Epithelial cell of proximal tubule (primary cell): ENCODE measurements at regions not wholly inside any gene's neighbourhood (a gene's known extent, or its start where the extent isn't known, plus 50 kb on each side); places are given as distances from the start of the nearest gene placed in this dataset.
A peak's percentile ranks its signal among the peaks of the same experiment; 100 is the strongest.

Experiments
- DNase-seq: peaks from one replicate; pipeline ENCODE4 v3.0.0-alpha.2; 2011; ENCODE audit warnings: low read depth
- H3K4me3 ChIP-seq: 2 replicates; pipeline ENCODE4 v1.5.1; 2011; ENCODE audit warnings: low read depth, mild to moderate bottlenecking, low read length
- CTCF ChIP-seq: conservative IDR thresholded peaks from 2 replicates; pipeline ENCODE4 v1.5.1; 2012; ENCODE audit warnings: low read depth, mild to moderate bottlenecking, low read length

DNA sequence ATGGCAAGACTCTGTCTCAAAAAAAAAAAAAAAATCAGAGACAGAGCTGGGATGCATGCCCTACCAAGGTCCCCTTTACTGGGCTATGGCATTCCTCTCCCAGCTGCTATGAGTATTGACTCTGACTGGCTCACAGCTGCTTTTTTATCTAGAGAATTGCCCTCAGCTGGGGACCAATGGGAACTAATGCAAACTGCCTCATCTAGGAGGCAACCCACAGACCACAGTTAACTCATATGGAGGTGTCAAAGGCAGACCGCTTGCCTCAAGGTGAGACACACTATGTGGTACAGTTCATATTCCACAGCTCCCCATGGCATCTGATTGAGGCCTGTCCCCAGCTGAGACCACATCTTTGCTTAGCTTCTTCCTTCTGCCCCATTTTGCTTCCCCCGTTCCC is 183.5 kb upstream of the EOMES start:
- DNase-seq = no peak
- no peak for TF ChIP-seq CTCF
- no peak overlapping the region for H3K4me3 ChIP-seq

GRCh38 chr3:27907148-27907547 is 185.0 kb upstream of the EOMES start:
- no peak overlapping the region for H3K4me3 ChIP-seq
- no peak for DNase-seq
- no peak for TF ChIP-seq CTCF

DNA sequence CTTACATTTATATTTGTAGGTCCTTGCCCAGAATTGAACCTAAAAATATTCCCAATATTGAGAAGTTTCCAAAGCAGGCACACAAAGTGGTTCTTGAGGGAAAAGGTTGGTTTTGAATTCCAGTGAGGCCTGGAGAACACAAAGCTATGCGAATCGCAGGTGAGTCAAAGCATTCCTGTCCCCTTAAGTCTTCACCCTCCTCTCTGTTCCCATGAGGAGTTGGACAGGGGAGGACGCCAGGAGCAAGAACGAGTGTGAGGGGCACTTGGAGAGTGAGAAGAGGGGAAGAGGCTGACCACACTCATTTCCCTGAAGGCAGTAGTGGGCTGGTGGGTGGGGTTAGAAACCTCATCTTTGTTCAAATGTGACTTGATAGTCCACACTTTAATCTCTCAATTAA is 185.8 kb upstream of the EOMES start:
- TF ChIP-seq CTCF = no peak
- H3K4me3 ChIP-seq = no peak overlapping the region
- no peak for DNase-seq

DNA sequence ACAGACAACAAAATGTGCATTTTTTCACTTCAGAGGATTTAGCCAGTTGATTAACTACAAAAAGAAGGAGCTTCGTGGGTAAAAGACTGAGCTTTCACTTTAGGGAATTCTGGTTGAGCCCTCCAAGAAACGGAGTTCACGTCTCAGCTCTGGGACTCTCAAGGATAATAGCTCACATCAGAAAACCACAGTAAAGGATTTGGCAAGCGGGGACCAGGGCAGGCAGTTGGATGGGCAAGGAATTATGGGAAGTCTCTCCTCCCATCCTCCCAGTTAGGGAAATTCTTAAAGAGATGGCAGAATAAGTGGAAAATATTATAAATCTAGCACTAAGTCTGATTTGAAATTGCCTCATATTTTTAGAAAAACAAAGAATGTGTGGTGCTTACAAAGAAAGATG is 188.3 kb upstream of the EOMES start:
- no peak overlapping the region for H3K4me3 ChIP-seq
- no peak for TF ChIP-seq CTCF
- no peak for DNase-seq

GRCh38 chr3:27914199-27914598 is 192.1 kb upstream of the EOMES start:
- H3K4me3 ChIP-seq = no peak overlapping the region
- TF ChIP-seq CTCF = peak; percentile 43
- DNase-seq = no peak

DNA sequence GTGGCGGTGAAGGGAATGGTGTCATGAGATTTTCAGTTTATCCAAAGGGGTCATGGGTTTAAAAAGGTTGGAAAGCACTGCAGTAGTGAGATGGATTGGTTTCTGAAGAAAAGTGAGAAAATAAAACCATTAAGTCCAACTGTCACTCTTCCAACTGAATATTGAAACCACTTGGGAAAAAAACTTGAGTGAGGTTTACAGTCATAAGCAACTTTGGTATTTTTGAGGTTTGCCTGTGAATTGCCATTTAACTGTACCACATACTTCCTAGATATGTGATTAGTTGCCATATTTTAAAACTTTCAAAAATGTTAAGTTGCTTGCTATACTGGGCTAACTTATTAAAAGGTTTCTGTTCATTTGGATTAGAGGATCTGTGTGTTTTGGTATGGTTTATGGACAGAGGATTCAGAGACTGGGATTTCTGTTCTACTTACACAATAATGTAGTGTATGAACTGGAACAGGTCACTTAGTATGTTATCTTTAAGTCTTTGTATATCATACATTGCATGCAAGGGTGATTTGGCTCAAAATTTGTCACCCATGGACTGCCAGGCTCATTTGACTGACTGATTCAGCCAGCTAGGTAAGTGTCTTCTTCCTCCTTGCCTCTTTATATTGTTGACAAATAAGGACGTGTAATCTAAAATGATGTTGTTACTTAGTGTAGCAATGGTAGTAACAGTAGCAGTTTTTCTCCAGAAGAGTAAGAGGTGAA is 201.4 kb upstream of the EOMES start:
- DNase-seq = no peak
- no peak overlapping the region for H3K4me3 ChIP-seq
- TF ChIP-seq CTCF = no peak

GRCh38 chr3:27927882-27928281 is 205.8 kb upstream of the EOMES start:
- no peak for DNase-seq
- no peak for TF ChIP-seq CTCF
- no peak overlapping the region for H3K4me3 ChIP-seq
